IMR-90 (cell line): ENCODE measurements at regions not wholly inside any gene's neighbourhood (a gene's known extent, or its start where the extent isn't known, plus 50 kb on each side); places are given as distances from the start of the nearest gene placed in this dataset.

ENCODE experiments used
- BHLHE40 ChIP-seq: fragments of 150-350 bp; IDR thresholded peaks from 2 replicates; pipeline ENCODE4 v1.6.1; 2016; ENCODE audit warnings: mild to moderate bottlenecking, low read depth, low read length
- CEBPB ChIP-seq: IDR thresholded peaks from 2 replicates; pipeline ENCODE4 v1.6.1; 2012; ENCODE audit warnings: low read depth, low read length, improper control_type of control experiment
- CHD1 ChIP-seq: IDR thresholded peaks from 2 replicates; pipeline ENCODE4 v1.6.1; 2012; ENCODE audit warnings: low read depth, low read length, improper control_type of control experiment
- MAFK ChIP-seq: IDR thresholded peaks from 2 replicates; pipeline ENCODE4 v1.6.1; 2012; ENCODE audit warnings: low read depth, low read length, improper control_type of control experiment
- MXI1 ChIP-seq: IDR thresholded peaks from 2 replicates; pipeline ENCODE4 v1.6.1; 2012; ENCODE audit warnings: low read depth, mild to moderate bottlenecking, low read length, moderate library complexity, borderline replicate concordance
- POLR2A ChIP-seq: IDR thresholded peaks from 2 replicates; pipeline ENCODE4 v1.6.1; 2012; ENCODE audit warnings: mild to moderate bottlenecking, low read depth, low read length
- RAD21 ChIP-seq: IDR thresholded peaks from 2 replicates; pipeline ENCODE4 v1.6.1; 2012; ENCODE audit warnings: low read length, improper control_type of control experiment
- RCOR1 ChIP-seq: IDR thresholded peaks from 2 replicates; pipeline ENCODE4 v1.6.1; 2012; ENCODE audit warnings: mild to moderate bottlenecking, low read length, improper control_type of control experiment; ENCODE audit not compliant: insufficient replicate concordance
- RFX5 ChIP-seq: IDR thresholded peaks from 2 replicates; pipeline ENCODE4 v1.8.0; 2012; ENCODE audit warnings: low read depth, mild to moderate bottlenecking, low read length, moderate library complexity
- SMC3 ChIP-seq: fragments of 150-350 bp; IDR thresholded peaks from 2 replicates; pipeline ENCODE4 v1.6.1; 2016; ENCODE audit warnings: low read depth, mild to moderate bottlenecking, antibody characterized with exemption, low read length, moderate library complexity
- USF2 ChIP-seq: fragments of 150-350 bp; IDR thresholded peaks from 2 replicates; pipeline ENCODE4 v1.6.1; 2017; ENCODE audit warnings: mild to moderate bottlenecking, antibody characterized with exemption, low read length, low read depth
- TF ChIP-seq, protein P1 (sequence below): conservative IDR thresholded peaks from 2 replicates; pipeline ENCODE4 v1.5.1; 2012; ENCODE audit warnings: mild to moderate bottlenecking, low read depth, low read length, improper control_type of control experiment
- TF ChIP-seq, protein P2 (sequence below): fragments of 150-350 bp; IDR thresholded peaks from 2 replicates; pipeline ENCODE4 v1.6.1; 2016; ENCODE audit warnings: low read depth, mild to moderate bottlenecking, low read length, moderate library complexity, borderline replicate concordance

GRCh38 chr3:69484507-69485393, 98.9 kb upstream of the FRMD4B start:
- TF ChIP-seq, protein P1, sequence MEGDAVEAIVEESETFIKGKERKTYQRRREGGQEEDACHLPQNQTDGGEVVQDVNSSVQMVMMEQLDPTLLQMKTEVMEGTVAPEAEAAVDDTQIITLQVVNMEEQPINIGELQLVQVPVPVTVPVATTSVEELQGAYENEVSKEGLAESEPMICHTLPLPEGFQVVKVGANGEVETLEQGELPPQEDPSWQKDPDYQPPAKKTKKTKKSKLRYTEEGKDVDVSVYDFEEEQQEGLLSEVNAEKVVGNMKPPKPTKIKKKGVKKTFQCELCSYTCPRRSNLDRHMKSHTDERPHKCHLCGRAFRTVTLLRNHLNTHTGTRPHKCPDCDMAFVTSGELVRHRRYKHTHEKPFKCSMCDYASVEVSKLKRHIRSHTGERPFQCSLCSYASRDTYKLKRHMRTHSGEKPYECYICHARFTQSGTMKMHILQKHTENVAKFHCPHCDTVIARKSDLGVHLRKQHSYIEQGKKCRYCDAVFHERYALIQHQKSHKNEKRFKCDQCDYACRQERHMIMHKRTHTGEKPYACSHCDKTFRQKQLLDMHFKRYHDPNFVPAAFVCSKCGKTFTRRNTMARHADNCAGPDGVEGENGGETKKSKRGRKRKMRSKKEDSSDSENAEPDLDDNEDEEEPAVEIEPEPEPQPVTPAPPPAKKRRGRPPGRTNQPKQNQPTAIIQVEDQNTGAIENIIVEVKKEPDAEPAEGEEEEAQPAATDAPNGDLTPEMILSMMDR, result no peak
- TF ChIP-seq RAD21, result no peak
- no peak for TF ChIP-seq CEBPB
- no peak for TF ChIP-seq RFX5
- TF ChIP-seq MAFK, result no peak
- no peak for TF ChIP-seq POLR2A
- no peak for TF ChIP-seq RCOR1
- no peak for TF ChIP-seq USF2
- no peak for TF ChIP-seq MXI1
- TF ChIP-seq SMC3, result no peak
- TF ChIP-seq, protein P2, sequence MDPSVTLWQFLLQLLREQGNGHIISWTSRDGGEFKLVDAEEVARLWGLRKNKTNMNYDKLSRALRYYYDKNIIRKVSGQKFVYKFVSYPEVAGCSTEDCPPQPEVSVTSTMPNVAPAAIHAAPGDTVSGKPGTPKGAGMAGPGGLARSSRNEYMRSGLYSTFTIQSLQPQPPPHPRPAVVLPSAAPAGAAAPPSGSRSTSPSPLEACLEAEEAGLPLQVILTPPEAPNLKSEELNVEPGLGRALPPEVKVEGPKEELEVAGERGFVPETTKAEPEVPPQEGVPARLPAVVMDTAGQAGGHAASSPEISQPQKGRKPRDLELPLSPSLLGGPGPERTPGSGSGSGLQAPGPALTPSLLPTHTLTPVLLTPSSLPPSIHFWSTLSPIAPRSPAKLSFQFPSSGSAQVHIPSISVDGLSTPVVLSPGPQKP, result no peak
- no peak for TF ChIP-seq BHLHE40
- TF ChIP-seq CHD1, result no peak
